NCI-H1105 treated with DMSO at 0.1 percent for 48 hours (cell line): ENCODE measurements at regions not wholly inside any gene's neighbourhood (a gene's known extent, or its start where the extent isn't known, plus 50 kb on each side); places are given as distances from the start of the nearest gene placed in this dataset.

Experiments
- DNase-seq: peaks from one replicate; lab custom pipeline; 2025; lab: John Stamatoyannopoulos, UW

- DNase-seq: no peak
These were observed 316.5 kb downstream of the CDH26 start for GRCh38 chr20:60274717-60275116.

- DNase-seq: no peak
These were observed 323.1 kb downstream of the CDH26 start for GRCh38 chr20:60281295-60281694.

- DNase-seq: no peak
These were observed 325.1 kb downstream of the CDH26 start for GRCh38 chr20:60283281-60283680.

- no peak for DNase-seq
These were observed 328.5 kb downstream of the CDH26 start for GRCh38 chr20:60286764-60287163.

- DNase-seq: no peak
These were observed 330.7 kb downstream of the CDH26 start for GRCh38 chr20:60288945-60289344.

GRCh38 chr20:60292001-60292520, 333.8 kb downstream of the CDH26 start:
- DNase-seq: no peak

GRCh38 chr20:60294632-60295031, 336.4 kb downstream of the CDH26 start:
- DNase-seq: no peak

- DNase-seq: no peak
These were observed 337.0 kb downstream of the CDH26 start for GRCh38 chr20:60295214-60295613.

GRCh38 chr20:60297649-60298048, 339.4 kb downstream of the CDH26 start:
- DNase-seq: no peak

- no peak for DNase-seq
These were observed 340.4 kb downstream of the CDH26 start for GRCh38 chr20:60298647-60299046.

GRCh38 chr20:60299951-60300350, 341.7 kb downstream of the CDH26 start:
- DNase-seq: no peak

- no peak for DNase-seq
These were observed 342.2 kb downstream of the CDH26 start for GRCh38 chr20:60300374-60300773.

GRCh38 chr20:60302875-60303274, 344.7 kb downstream of the CDH26 start:
- DNase-seq: no peak

GRCh38 chr20:60304026-60304590, 345.9 kb downstream of the CDH26 start:
- no peak for DNase-seq

- no peak for DNase-seq
These were observed 346.7 kb downstream of the CDH26 start for GRCh38 chr20:60304931-60305330.

GRCh38 chr20:60306105-60306504, 347.9 kb downstream of the CDH26 start:
- DNase-seq: no peak

GRCh38 chr20:60306551-60306950, 348.3 kb downstream of the CDH26 start:
- DNase-seq: no peak

GRCh38 chr20:60310560-60311349, 352.5 kb downstream of the CDH26 start:
- DNase-seq: no peak

- DNase-seq: no peak
These were observed 355.0 kb downstream of the CDH26 start for GRCh38 chr20:60313191-60313590.

GRCh38 chr20:60313614-60314013, 355.4 kb downstream of the CDH26 start:
- no peak for DNase-seq

- DNase-seq: no peak
These were observed 356.5 kb downstream of the CDH26 start for GRCh38 chr20:60314727-60315126.

GRCh38 chr20:60316476-60317158, 358.4 kb downstream of the CDH26 start:
- no peak for DNase-seq

GRCh38 chr20:60317401-60317800, 359.2 kb downstream of the CDH26 start:
- no peak for DNase-seq
